DMS153 treated with DMSO at 0.1 percent for 48 hours (cell line): ENCODE measurements at regions not wholly inside any gene's neighbourhood (a gene's known extent, or its start where the extent isn't known, plus 50 kb on each side); places are given as distances from the start of the nearest gene placed in this dataset.
"Not testable (repeated sequence)": the region's sequence is repeated elsewhere in the genome, so short reads cannot be mapped to it uniquely, and the experiment has no call there.

ENCODE experiments used
- DNase-seq: peaks from one replicate; lab custom pipeline; 2025; ENCODE audit not compliant: unreplicated experiment; lab: John Stamatoyannopoulos, UW

GRCh38 chr4:178138491-178138890, 696.3 kb upstream of the AGA start:
- DNase-seq: no peak

DNA sequence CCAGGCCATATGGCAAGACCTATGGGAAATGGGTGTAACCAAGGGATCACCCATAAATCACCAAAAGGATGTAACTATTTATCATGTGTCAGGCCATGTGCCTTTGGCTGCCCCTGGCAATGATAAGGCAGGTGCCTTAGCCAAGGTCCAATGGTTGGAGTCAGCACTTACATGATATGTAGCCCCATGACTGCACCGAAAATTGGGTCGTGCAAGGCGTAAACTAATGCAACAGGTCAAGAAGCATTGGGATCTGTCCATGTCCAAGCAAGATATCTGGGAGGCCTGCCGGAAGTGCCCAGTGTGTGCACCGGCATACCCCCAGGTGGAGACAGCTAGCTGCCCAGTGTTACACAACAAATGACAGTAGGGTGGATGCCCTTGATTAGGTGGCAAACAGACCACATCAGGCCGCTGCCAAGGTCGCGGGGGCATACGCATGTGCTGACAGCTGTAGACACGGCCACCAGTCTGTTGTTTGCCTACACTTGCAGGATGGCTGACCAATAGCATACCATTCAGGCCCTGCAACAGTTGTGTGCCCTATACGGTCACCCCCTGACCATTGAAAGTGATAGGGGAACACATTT, 698.2 kb upstream of the AGA start:
- no peak for DNase-seq

- DNase-seq: no peak
These were observed 700.5 kb upstream of the AGA start for GRCh38 chr4:178142724-178143123.

DNA sequence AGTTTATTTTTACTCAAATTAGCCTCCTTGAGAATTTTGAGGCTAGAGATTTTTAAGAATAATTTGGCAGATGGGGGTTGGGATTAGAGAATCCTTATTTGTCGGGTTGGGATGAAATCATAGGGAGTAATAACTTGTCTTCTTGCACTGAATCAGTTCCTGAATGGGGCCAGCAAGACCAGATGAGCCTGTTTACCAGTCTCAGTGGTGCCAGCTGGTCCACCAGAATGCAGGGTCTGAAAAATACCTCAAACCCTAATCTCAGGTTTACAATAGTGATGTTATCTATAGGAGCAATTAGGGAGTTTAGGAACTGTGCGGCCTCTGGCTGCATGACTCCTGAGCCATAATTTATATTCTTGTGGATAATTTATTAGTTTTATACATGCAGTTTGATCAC, 705.9 kb upstream of the AGA start:
- DNase-seq: no peak

- no peak for DNase-seq
These were observed 723.2 kb upstream of the AGA start for GRCh38 chr4:178165251-178165950.

GRCh38 chr4:178165951-178166308, 723.7 kb upstream of the AGA start:
- DNase-seq: no peak

DNA sequence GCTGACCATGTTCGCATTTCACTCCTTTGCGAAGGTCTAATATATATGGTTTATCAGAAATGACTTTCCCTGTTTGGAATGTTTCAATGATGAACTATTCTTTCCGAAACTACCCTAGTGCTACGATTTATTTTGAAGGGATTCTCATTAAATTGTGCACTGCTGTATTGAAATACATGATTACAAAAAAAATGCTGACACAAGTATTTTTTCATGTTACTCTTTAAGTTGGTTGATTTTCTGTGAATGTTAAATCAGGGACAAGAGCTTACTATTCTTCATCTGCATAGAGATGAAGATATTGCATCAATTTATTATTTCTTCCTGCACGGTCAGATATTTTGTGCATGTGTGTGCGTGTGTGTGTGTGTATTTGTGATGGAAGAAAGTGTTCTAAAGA, 731.5 kb upstream of the AGA start:
- no peak for DNase-seq

- no peak for DNase-seq
These were observed 732.5 kb upstream of the AGA start for GRCh38 chr4:178174756-178175155.

DNA sequence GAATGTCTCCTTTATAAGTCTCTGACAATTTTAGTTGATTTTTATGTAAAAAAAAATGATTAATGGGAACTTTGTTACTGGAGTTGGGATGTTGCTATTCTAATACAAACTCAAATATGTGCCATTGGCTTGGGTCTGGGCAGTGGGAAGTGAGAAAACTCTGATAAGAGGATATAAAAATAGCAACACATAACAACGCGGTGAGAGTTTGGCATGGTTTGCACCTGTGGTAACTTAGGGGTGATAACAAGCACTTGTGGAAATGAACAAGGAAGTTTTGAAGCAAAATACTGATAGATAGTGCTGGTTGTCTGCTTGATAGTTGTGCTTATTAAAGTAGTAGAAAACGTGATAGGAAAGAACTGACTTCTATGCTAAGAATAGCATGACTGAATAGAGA, 743.3 kb upstream of the AGA start:
- no peak for DNase-seq

DNA sequence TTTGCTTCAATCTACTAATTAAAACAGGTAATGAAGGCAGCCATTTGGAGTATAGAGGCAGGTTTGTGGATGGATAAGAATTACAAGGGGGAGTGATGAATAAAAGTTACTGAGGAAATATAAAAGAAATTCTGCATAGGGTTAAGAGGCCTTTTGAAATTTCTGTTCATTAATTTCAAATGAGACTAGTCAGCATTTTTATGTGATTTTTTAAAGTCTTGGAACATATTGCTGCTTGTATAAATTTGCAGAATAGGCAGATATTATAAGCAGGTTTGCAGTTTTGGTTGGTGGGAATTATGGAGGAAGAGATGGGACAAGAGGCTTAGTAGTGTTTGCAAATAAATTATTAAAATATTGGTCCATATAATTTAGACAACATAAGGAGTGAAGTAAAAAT, 750.4 kb upstream of the AGA start:
- DNase-seq: no peak

DNA sequence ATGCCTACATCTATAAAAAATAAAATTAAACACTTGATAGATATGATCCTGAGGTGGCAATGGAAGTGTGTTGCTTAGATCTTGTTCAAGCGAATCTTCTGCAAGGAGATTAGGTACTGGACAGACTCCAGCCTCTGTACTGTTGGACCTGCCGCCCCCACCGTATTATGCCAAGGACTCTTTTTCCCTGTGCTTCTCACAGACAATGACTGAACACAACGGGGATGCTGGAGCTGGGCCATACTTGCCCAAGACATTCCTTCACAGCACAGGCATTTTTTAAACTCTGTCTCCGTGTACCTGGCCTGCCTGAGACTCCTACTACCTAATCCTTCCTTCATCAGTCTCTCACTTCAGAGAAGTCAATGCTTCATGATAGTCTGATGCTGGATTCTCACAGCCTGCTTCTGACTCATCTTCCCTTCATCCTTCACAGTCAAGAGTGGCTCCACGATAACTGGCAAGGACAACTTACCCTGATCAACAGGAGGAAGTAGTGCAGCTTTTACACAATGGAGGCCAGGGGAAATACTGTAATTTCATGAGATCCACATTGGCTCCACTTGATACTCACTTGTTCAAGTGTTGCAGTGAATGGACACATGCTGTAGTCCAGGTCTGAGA, 754.6 kb upstream of the AGA start:
- DNase-seq: no peak

DNA sequence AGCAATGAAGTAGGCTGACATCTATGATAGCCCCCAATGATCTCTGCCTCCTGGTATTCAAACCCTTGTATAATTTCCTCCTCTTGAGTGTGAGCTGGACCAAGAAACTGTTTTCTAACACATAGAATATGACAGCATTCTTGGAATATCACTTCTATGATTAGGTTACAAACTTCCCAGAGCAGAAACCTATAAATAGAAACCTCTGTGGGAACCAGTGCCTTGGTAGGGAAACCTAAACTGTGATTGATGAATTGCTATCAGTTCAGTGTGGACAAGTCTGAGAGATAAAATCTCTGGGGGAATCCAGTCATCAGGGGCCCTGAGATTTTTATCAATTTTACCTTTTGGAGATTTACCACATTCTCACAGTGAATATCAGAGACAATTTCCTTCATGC, 756.5 kb upstream of the AGA start:
- DNase-seq: no peak

GRCh38 chr4:178202422-178202821, 760.2 kb upstream of the AGA start:
- no peak for DNase-seq

DNA sequence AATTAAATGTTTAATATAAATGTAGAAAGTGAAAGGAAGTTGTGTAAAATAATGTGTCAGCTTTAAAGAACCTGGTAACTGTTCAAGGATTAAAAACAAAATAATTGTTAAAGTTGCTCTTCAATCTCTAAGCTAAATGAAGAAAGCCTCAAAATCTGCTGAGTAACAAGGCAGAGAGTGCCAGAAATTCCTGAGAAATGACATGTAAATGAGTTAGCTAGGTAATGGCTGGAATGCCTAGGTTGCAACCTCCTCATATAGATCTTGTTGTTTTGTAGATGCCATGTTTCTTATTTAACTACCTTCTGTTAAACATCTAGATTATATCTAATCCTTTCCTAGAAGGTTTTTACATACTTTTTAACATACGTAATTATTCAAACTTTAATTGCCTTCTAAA, 763.6 kb upstream of the AGA start:
- no peak for DNase-seq

- no peak for DNase-seq
These were observed 773.1 kb upstream of the AGA start for GRCh38 chr4:178215309-178215708.

DNA sequence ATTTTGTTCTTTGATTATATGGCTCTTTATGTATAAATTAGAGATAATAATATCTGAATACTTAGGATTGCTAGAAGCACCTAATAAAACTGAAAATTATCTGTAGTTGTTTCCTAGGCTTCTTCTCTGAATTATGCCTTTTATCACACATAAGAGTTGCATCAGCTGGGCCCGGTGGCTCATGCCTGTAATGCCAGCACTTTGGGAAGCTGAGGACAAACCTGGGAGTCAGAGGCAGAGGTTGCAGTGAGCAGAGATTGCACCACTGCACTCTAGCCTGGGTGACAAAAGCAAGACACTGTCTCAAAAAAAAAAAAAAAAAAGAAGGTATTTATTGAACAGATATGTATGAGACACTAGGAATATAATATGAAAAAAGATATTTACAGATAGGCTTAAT, 773.5 kb upstream of the AGA start:
- no peak for DNase-seq

GRCh38 chr4:178226421-178226820, 784.2 kb upstream of the AGA start:
- not testable (repeated sequence) for DNase-seq

DNA sequence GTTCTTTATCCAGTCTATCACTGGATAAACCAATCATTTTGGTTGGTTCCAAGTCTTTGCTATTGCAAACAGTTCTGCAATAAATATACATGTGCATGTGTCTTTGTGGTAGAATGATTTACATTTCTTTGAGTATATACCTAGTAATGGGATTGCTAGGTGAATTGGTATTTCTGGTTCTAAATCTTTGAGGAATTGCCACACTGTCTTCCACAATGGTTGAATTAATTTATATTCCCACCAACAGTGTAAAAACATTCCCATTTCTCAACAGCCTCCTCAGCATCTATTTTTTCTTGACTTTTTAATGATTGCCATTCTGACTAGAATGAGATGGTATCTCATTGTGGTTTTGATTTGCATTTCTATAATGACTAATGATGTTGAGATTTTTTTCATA, 791.7 kb upstream of the AGA start:
- no peak for DNase-seq

DNA sequence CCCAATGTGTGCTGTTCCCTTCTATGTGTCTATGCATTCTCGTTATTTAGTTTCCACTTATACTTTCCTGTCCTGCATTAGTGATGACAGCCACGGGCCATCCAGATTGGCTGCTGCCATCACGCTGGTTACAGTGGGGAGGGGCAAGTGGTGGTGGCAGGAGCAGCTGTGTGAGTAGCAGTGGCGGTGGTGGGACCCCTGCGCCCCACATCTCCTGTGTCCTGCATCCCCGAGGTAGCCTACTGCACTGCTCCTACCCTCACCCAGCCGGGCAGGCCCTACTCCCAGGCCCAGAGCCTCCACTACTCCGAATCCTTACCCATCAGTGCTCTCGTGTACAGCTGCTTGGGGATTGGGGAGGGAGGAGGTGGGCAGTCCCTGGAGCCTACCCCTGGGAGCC, 798.7 kb upstream of the AGA start:
- no peak for DNase-seq

DNA sequence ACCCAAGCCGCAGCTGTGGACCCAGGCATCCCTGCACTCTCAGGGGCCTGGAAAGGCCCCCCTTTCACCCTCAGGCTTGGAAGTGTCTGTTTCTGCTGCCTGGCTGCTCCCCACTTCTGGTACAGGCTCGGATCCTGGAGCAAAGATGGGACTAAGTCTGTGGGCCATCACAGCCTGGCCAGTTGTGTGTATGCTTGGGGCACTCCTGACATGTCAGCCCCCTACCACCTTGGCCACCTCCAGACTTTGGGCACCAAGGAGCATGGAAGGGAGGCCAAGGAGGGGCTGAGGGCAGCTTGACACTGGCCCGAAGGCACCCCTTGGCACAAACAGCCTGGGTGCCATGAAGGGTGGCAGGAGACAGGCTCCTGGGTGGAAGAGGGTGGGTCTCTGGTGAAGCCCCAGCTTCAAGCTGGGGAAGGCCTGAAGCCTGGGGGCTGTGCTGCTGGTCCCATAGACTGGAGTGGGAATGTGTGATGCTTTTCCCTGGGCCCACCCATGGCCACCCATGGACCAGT, 799.4 kb upstream of the AGA start:
- no peak for DNase-seq

- no peak for DNase-seq
These were observed 800.4 kb upstream of the AGA start for GRCh38 chr4:178242655-178243054.

GRCh38 chr4:178244785-178245184, 802.5 kb upstream of the AGA start:
- DNase-seq: no peak

GRCh38 chr4:178255172-178255571, 812.9 kb upstream of the AGA start:
- no peak for DNase-seq
